GM18868 (cell line): ENCODE measurements at regions not wholly inside any gene's neighbourhood (a gene's known extent, or its start where the extent isn't known, plus 50 kb on each side); places are given as distances from the start of the nearest gene placed in this dataset.

Source experiments
- ATAC-seq: cut with Tn5 transposase; IDR thresholded peaks from one replicate; pipeline ENCODE4 v1.9.1; 2021; ENCODE audit warnings: mild to moderate bottlenecking, moderate library complexity; ENCODE audit not compliant: unreplicated experiment

- ATAC-seq, result no peak
Measured at GRCh38 chr6:54632984-54633565, 213.5 kb upstream of the FAM83B start.

- no peak for ATAC-seq
Measured at GRCh38 chr6:54633601-54634000, 213.0 kb upstream of the FAM83B start.

- ATAC-seq, result no peak
Measured at GRCh38 chr6:54640911-54641310, 205.7 kb upstream of the FAM83B start.

GRCh38 chr6:54646069-54646950, 200.3 kb upstream of the FAM83B start:
- no peak for ATAC-seq

- no peak for ATAC-seq
Measured at GRCh38 chr6:54646951-54647664, 199.5 kb upstream of the FAM83B start.

GRCh38 chr6:54654381-54654780, 192.2 kb upstream of the FAM83B start:
- ATAC-seq, result no peak

GRCh38 chr6:54655162-54655561, 191.4 kb upstream of the FAM83B start:
- no peak for ATAC-seq

- no peak for ATAC-seq
Measured at GRCh38 chr6:54665278-54665677, 181.3 kb upstream of the FAM83B start.

- ATAC-seq, result no peak
Measured at GRCh38 chr6:54680531-54680930, 166.0 kb upstream of the FAM83B start.

- ATAC-seq, result peak; percentile 42
Measured at GRCh38 chr6:54681267-54681666, 165.3 kb upstream of the FAM83B start.

- ATAC-seq, result peak; percentile 8
Measured at GRCh38 chr6:54681987-54682386, 164.6 kb upstream of the FAM83B start.

- no peak for ATAC-seq
Measured at GRCh38 chr6:54689620-54690019, 157.0 kb upstream of the FAM83B start.

- no peak for ATAC-seq
Measured at GRCh38 chr6:54690596-54690995, 156.0 kb upstream of the FAM83B start.

- ATAC-seq, result no peak
Measured at GRCh38 chr6:54694928-54695532, 151.5 kb upstream of the FAM83B start.

- ATAC-seq, result no peak
Measured at GRCh38 chr6:54695815-54696214, 150.8 kb upstream of the FAM83B start.

GRCh38 chr6:54697424-54697823, 149.1 kb upstream of the FAM83B start:
- no peak for ATAC-seq

GRCh38 chr6:54698974-54699373, 147.6 kb upstream of the FAM83B start:
- ATAC-seq, result peak; percentile 86

GRCh38 chr6:54700158-54700557, 146.4 kb upstream of the FAM83B start:
- ATAC-seq, result no peak

- no peak for ATAC-seq
Measured at GRCh38 chr6:54702772-54703171, 143.8 kb upstream of the FAM83B start.

- no peak for ATAC-seq
Measured at GRCh38 chr6:54706391-54706790, 140.2 kb upstream of the FAM83B start.

- ATAC-seq, result no peak
Measured at GRCh38 chr6:54706844-54707605, 139.5 kb upstream of the FAM83B start.
